H1 (cell line): ENCODE measurements at regions not wholly inside any gene's neighbourhood (a gene's known extent, or its start where the extent isn't known, plus 50 kb on each side); places are given as distances from the start of the nearest gene placed in this dataset.

Experiments
- CTCF ChIA-PET: fragments of 300-600 bp; sonication (Branson Sonifier 250); formaldehyde crosslinking; loops from one replicate; lab custom pipeline; 2021; ENCODE audit not compliant: partially characterized antibody; lab: Charles Lee
- POLR2A ChIA-PET: fragments of 300-600 bp; sonication (Branson Sonifier 250); formaldehyde crosslinking; loops from one replicate; lab custom pipeline; 2021; ENCODE audit warnings: inconsistent platforms; ENCODE audit not compliant: partially characterized antibody; lab: Charles Lee
- DNase-seq, 2 experiments: peaks; one replicate each; pipeline versions ENCODE4 v3.0.0 to v3.0.0-alpha.2; 2010 to 2022; ENCODE audit warnings: low spot score in 2 of 2, low read depth in 1 of 2, mixed read lengths in 1 of 2
- FAIRE-seq: peaks from 2 replicates; lab custom pipeline; 2011; peaks lifted over from hg19 to GRCh38; lab: Jason Lieb, UNC
- H2AFZ ChIP-seq: 2 replicates; pipeline ENCODE4 v1.8.1; 2012; ENCODE audit warnings: low read length, inconsistent platforms
- H2AK5ac ChIP-seq: 2 replicates; pipeline ENCODE4 v1.6.1; 2013; ENCODE audit warnings: low read depth, low read length
- H2BK120ac ChIP-seq: replicated peaks from 2 replicates; pipeline ENCODE3; 2013; ENCODE audit warnings: low read depth, low read length, inconsistent platforms
- H2BK12ac ChIP-seq: 2 replicates; pipeline ENCODE4 v1.6.1; 2013; ENCODE audit warnings: low read depth, low read length
- H2BK15ac ChIP-seq: 2 replicates; pipeline ENCODE4 v1.6.1; 2013; ENCODE audit warnings: low read length
- H2BK20ac ChIP-seq: 2 replicates; pipeline ENCODE4 v1.6.1; 2013; ENCODE audit warnings: low read length
- H2BK5ac ChIP-seq: 2 replicates; pipeline ENCODE4 v1.6.1; 2013; ENCODE audit warnings: low read depth, low read length
- H3K14ac ChIP-seq: 2 replicates; pipeline ENCODE4 v1.6.1; 2013; ENCODE audit warnings: inconsistent platforms; ENCODE audit not compliant: insufficient read length
- H3K18ac ChIP-seq: 2 replicates; pipeline ENCODE4 v1.6.1; 2013; ENCODE audit warnings: low read length; ENCODE audit errors: extremely low read depth
- H3K23ac ChIP-seq: 2 replicates; pipeline ENCODE4 v1.6.1; 2013; ENCODE audit warnings: inconsistent platforms; ENCODE audit not compliant: insufficient read length
- H3K23me2 ChIP-seq: 2 replicates; pipeline ENCODE4 v1.6.1; 2013; ENCODE audit warnings: low read depth, low read length
- H3K27ac ChIP-seq: 2 replicates; pipeline ENCODE4 v1.6.1; 2011; ENCODE audit warnings: low read depth, low read length, inconsistent platforms
- H3K27me3 ChIP-seq, 4 experiments: replicated peaks in 1 of 4; 1 replicate in 1 of 4; 2 replicates in 3 of 4; pipeline versions ENCODE4 v1.6.1 to v1.8.1; 2011 to 2013; ENCODE audit warnings: low read length in 3 of 4, mild to moderate bottlenecking in 3 of 4, inconsistent platforms in 2 of 4, mixed read lengths in 2 of 4, moderate library complexity in 1 of 4; ENCODE audit not compliant: control insufficient read depth in 3 of 4, insufficient read depth in 3 of 4; ENCODE audit errors: extremely low read depth in 1 of 4
- H3K36me3 ChIP-seq, 4 experiments: 2 replicates each; pipeline versions ENCODE4 v1.6.1 to v1.8.1; 2011 to 2013; ENCODE audit warnings: mild to moderate bottlenecking in 4 of 4, low read length in 3 of 4, moderate library complexity in 2 of 4, control low read depth in 1 of 4, inconsistent platforms in 1 of 4; ENCODE audit not compliant: insufficient read depth in 4 of 4, control insufficient read depth in 2 of 4
- H3K4ac ChIP-seq: replicated peaks from 2 replicates; pipeline ENCODE3; 2013; ENCODE audit warnings: low read length, low read depth, mixed read lengths, inconsistent platforms; ENCODE audit not compliant: insufficient read length
- H3K4me1 ChIP-seq, 4 experiments: replicated peaks in 1 of 4; 1 replicate in 1 of 4; 2 replicates in 3 of 4; pipeline versions ENCODE4 v1.6.1 to v1.8.1; 2011 to 2013; ENCODE audit warnings: low read length in 3 of 4, inconsistent platforms in 2 of 4, mixed read lengths in 1 of 4; ENCODE audit not compliant: insufficient read depth in 4 of 4, control insufficient read depth in 3 of 4
- H3K4me2 ChIP-seq, 2 experiments: 2 replicates each; pipeline versions ENCODE4 v1.6.1 to v1.8.1; 2011 to 2013; ENCODE audit warnings: low read depth in 2 of 2, low read length in 2 of 2, control low read depth in 1 of 2, inconsistent platforms in 1 of 2, mild to moderate bottlenecking in 1 of 2; ENCODE audit not compliant: insufficient read depth in 1 of 2
- H3K4me3 ChIP-seq, 4 experiments: fragments of 200-600, 300-600 bp in 1 of 4; sonication (generic), shearing (Covaris generic), sonication (Bioruptor Twin) in 1 of 4; 2 replicates each; pipeline versions ENCODE4 v1.5.1 to v1.8.1; 2011 to 2016; ENCODE audit warnings: low read length in 4 of 4, low read depth in 3 of 4, control low read depth in 2 of 4, inconsistent platforms in 2 of 4, mild to moderate bottlenecking in 2 of 4, mixed read lengths in 1 of 4, moderate library complexity in 1 of 4; ENCODE audit not compliant: insufficient read depth in 2 of 4; ENCODE audit errors: extremely low read depth in 1 of 4
- H3K56ac ChIP-seq: replicated peaks from 2 replicates; pipeline ENCODE3; 2013; ENCODE audit warnings: low read depth, mild to moderate bottlenecking, mixed read lengths, low read length, inconsistent platforms; ENCODE audit not compliant: insufficient read length
- H3K79me1 ChIP-seq: 2 replicates; pipeline ENCODE4 v1.6.1; 2013; ENCODE audit warnings: low read depth, low read length, control low read depth
- H3K79me2 ChIP-seq, 2 experiments: 2 replicates each; pipeline versions ENCODE4 v1.6.1 to v1.8.1; 2012 to 2013; ENCODE audit warnings: low read length in 2 of 2, mild to moderate bottlenecking in 2 of 2, inconsistent platforms in 1 of 2; ENCODE audit not compliant: insufficient read depth in 2 of 2, control insufficient read depth in 1 of 2
- H3K9ac ChIP-seq, 4 experiments: replicated peaks in 1 of 4; 1 replicate in 1 of 4; 2 replicates in 3 of 4; pipeline versions ENCODE4 v1.6.1 to v1.8.1; 2011 to 2013; ENCODE audit warnings: low read depth in 3 of 4, low read length in 3 of 4, control low read depth in 2 of 4, mild to moderate bottlenecking in 2 of 4, moderate library complexity in 2 of 4, inconsistent platforms in 1 of 4; ENCODE audit errors: extremely low read depth in 1 of 4
- H3K9me3 ChIP-seq, 2 experiments: 2 replicates each; pipeline versions ENCODE4 v1.6.1 to v1.8.1; 2012 to 2013; ENCODE audit warnings: mild to moderate bottlenecking in 2 of 2, moderate library complexity in 2 of 2, control low read depth in 1 of 2, inconsistent platforms in 1 of 2, low read depth in 1 of 2, low read length in 1 of 2, mixed read lengths in 1 of 2; ENCODE audit not compliant: insufficient read depth in 2 of 2
- H4K20me1 ChIP-seq, 2 experiments: replicated peaks in 1 of 2; 2 replicates each; pipeline versions ENCODE3 to v1.8.1; 2011 to 2013; ENCODE audit warnings: inconsistent platforms in 2 of 2, low read length in 2 of 2, mild to moderate bottlenecking in 1 of 2; ENCODE audit not compliant: insufficient read depth in 2 of 2, control insufficient read depth in 1 of 2
- H4K5ac ChIP-seq: 2 replicates; pipeline ENCODE4 v1.6.1; 2013; ENCODE audit warnings: low read length, low read depth, mixed read lengths, inconsistent platforms; ENCODE audit not compliant: insufficient read length
- H4K8ac ChIP-seq: 2 replicates; pipeline ENCODE4 v1.8.0; 2013; ENCODE audit warnings: mild to moderate bottlenecking, moderate library complexity, low read length, inconsistent platforms; ENCODE audit not compliant: insufficient read depth; ENCODE audit errors: extremely low read depth
- H4K91ac ChIP-seq: replicated peaks from 2 replicates; pipeline ENCODE3; 2013; ENCODE audit warnings: low read length, mixed read lengths, inconsistent platforms; ENCODE audit not compliant: insufficient read length
- BACH1 ChIP-seq: IDR thresholded peaks from 2 replicates; pipeline ENCODE4 v1.6.1; 2012; ENCODE audit warnings: low read length, improper control_type of control experiment
- CBX8 ChIP-seq: fragments of 300-800, 300-1000 bp; sonication (generic); IDR thresholded peaks from 2 replicates; pipeline ENCODE4 v1.7.1; 2016; ENCODE audit warnings: low read depth, low read length, borderline replicate concordance
- CTBP2 ChIP-seq: IDR thresholded peaks from 2 replicates; pipeline ENCODE4 v1.7.0; 2011; ENCODE audit warnings: borderline replicate concordance, mild to moderate bottlenecking, moderate library complexity, mixed read lengths, low read length; ENCODE audit not compliant: insufficient read depth, insufficient read length
- EGR1 ChIP-seq: IDR thresholded peaks from 2 replicates; pipeline ENCODE4 v1.6.1; 2011; ENCODE audit warnings: low read depth, low read length, borderline replicate concordance
- EP300 ChIP-seq, 2 experiments: IDR thresholded peaks; 1 replicate in 1 of 2; 2 replicates in 1 of 2; pipeline ENCODE4 v1.6.1; 2011 to 2012; ENCODE audit warnings: low read depth in 2 of 2, low read length in 2 of 2, mild to moderate bottlenecking in 2 of 2, borderline replicate concordance in 1 of 2, inconsistent platforms in 1 of 2, moderate library complexity in 1 of 2
- GABPA ChIP-seq: IDR thresholded peaks from 2 replicates; pipeline ENCODE4 v1.6.1; 2011; ENCODE audit warnings: mild to moderate bottlenecking, low read length, moderate library complexity, borderline replicate concordance; ENCODE audit not compliant: insufficient read depth
- KDM5A ChIP-seq: fragments of 200-600 bp; IDR thresholded peaks from 2 replicates; pipeline ENCODE4 v1.7.1; 2012; ENCODE audit warnings: mild to moderate bottlenecking, low read length, inconsistent platforms, mixed read lengths
- POU5F1 ChIP-seq: IDR thresholded peaks from 2 replicates; pipeline ENCODE4 v1.6.1; 2011; ENCODE audit warnings: low read depth, mild to moderate bottlenecking, low read length, moderate library complexity
- RBBP5 ChIP-seq: IDR thresholded peaks from 2 replicates; pipeline ENCODE4 v1.7.1; 2012; ENCODE audit warnings: low read depth, mild to moderate bottlenecking, inconsistent platforms, low read length, moderate library complexity, borderline replicate concordance
- RXRA ChIP-seq: IDR thresholded peaks from 2 replicates; pipeline ENCODE4 v1.6.1; 2011; ENCODE audit warnings: low read depth, mild to moderate bottlenecking, low read length, moderate library complexity; ENCODE audit not compliant: insufficient read depth
- SIRT6 ChIP-seq: IDR thresholded peaks from one replicate; pipeline ENCODE4 v1.7.1; 2012; ENCODE audit warnings: low read length, inconsistent platforms
- SIX5 ChIP-seq: IDR thresholded peaks from 2 replicates; pipeline ENCODE4 v1.6.1; 2011; ENCODE audit warnings: mild to moderate bottlenecking, low read depth, low read length
- SP1 ChIP-seq: IDR thresholded peaks from 2 replicates; pipeline ENCODE4 v1.6.1; 2011; ENCODE audit warnings: low read depth, low read length
- TAF1 ChIP-seq: IDR thresholded peaks from 2 replicates; pipeline ENCODE4 v1.6.1; 2011; ENCODE audit warnings: mild to moderate bottlenecking, low read depth, low read length
- TBP ChIP-seq: IDR thresholded peaks from 2 replicates; pipeline ENCODE4 v1.6.1; 2011; ENCODE audit warnings: low read depth, low read length, improper control_type of control experiment
- TCF12 ChIP-seq: IDR thresholded peaks from 2 replicates; pipeline ENCODE4 v1.6.1; 2011; ENCODE audit warnings: low read depth, mild to moderate bottlenecking, low read length
- WGBS, 2 experiments: shearing (Covaris generic) in 1 of 2; methylation state at CpG; one replicate each; pipeline versions ENCODE4 v1.1.6 to v1.1.7; 2013 to 2015; ENCODE audit warnings: low lambda C conversion rate in 2 of 2, mixed read lengths in 2 of 2, inconsistent platforms in 1 of 2, low coverage in 1 of 2, missing lambda C conversion rate in 1 of 2; ENCODE audit not compliant: insufficient replicate concordance in 2 of 2, insufficient coverage in 1 of 2, insufficient read length in 1 of 2; ENCODE audit errors: extremely low coverage in 1 of 2, missing lambda C conversion rate in 1 of 2; 5-methylcytosine and 5-hydroxymethylcytosine counted together

DNA sequence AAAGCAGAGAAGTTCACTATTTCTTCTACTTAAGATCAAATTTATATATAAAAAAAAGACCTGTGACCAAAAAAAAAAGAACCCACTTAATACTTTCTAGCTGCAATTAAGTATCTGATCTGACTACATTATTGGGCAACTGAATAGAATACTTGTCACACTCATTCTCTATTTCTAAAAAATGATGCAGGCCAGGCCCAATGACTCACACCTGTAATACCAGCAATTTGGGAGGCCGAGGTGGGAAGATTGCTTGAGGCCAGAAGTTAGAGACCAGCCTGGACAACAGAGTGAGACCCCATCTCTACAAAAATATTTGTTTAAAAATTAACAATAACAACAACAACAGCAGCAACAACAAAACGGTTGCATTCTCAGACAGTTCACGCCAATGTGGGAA lies 108.8 kb upstream of the BMP2K start:
- H3K4me2 ChIP-seq: no peak overlapping the region
- H2BK12ac ChIP-seq: no peak overlapping the region
- no peak overlapping the region for H2BK120ac ChIP-seq
- WGBS, 2 experiments: 81% methylated on average over 3 of the region's 3 CpGs; no CpG with 5 or more reads in 1 of the 2 experiments
- no peaks in the 10 kb centered on the region for H3K23me2 ChIP-seq
- no peak overlapping the region for H2AFZ ChIP-seq
- DNase-seq (no peak), FAIRE-seq (no peak)
- H3K9me3 ChIP-seq: no peaks in the 10 kb centered on the region
- H3K27ac ChIP-seq: no peak overlapping the region
- H3K18ac ChIP-seq: no peak overlapping the region
- no peak overlapping the region for H2BK15ac ChIP-seq
- CTCF ChIA-PET: interaction anchor here (0.9 to 6.2 kb wide), 4 partner anchors 10 to 52 kb away, joined by 3 to 50 read pairs (median 8); no protein-coding TSS in a partner anchor
- no peak overlapping the region for H3K14ac ChIP-seq
- no peaks in the 10 kb centered on the region for H4K20me1 ChIP-seq
- H3K9ac ChIP-seq: no peak overlapping the region
- no peaks in the 10 kb centered on the region for H3K36me3 ChIP-seq
- no peaks in the 10 kb centered on the region for H3K79me1 ChIP-seq
- no peaks in the 10 kb centered on the region for H3K79me2 ChIP-seq
- no peak overlapping the region for H2BK20ac ChIP-seq
- H3K23ac ChIP-seq: no peak overlapping the region
- H2BK5ac ChIP-seq: no peak overlapping the region
- no peak overlapping the region for H4K5ac ChIP-seq
- no peak overlapping the region for H3K56ac ChIP-seq
- POLR2A ChIA-PET: interaction anchor here (0.6 kb wide), 1 partner anchor 152 kb away, joined by 3 read pairs; no protein-coding TSS in a partner anchor
- no peak overlapping the region for H4K91ac ChIP-seq
- H3K4me1 ChIP-seq: peaks cover under 1 to 10% (median 2%) of the 10 kb centered on the region in 4 experiments; a peak in 2 of 7 replicates
- no peak overlapping the region for H4K8ac ChIP-seq
- no peak overlapping the region for H2AK5ac ChIP-seq
- H3K4me3 ChIP-seq: no peak overlapping the region
- no peaks in the 10 kb centered on the region for H3K27me3 ChIP-seq
- H3K4ac ChIP-seq: no peak overlapping the region
- TF ChIP-seq BACH1 (no peak), RBBP5 (no peak), RXRA (no peak), POU5F1 (no peak), GABPA (no peak), SIX5 (no peak), EGR1 (no peak), SIRT6 (no peak), SP1 (no peak), TCF12 (no peak), TAF1 (no peak), TBP (no peak), KDM5A (no peak), EP300 (IDR thresholded peaks at IDR 0.05; ENCODE audit: borderline replicate concordance in 1 of 2, low read depth in 2 of 2, low read length in 2 of 2) (no peak), CTBP2 (no peak), CBX8 (no peak)
